CD4-positive, alpha-beta T cell treated with Interleukin-10 for 1 hour (primary cell): ENCODE measurements at regions not wholly inside any gene's neighbourhood (a gene's known extent, or its start where the extent isn't known, plus 50 kb on each side); places are given as distances from the start of the nearest gene placed in this dataset.

Experiments
- DNase-seq: peaks from one replicate; pipeline ENCODE4 v3.0.0-alpha.2; 2020

DNA sequence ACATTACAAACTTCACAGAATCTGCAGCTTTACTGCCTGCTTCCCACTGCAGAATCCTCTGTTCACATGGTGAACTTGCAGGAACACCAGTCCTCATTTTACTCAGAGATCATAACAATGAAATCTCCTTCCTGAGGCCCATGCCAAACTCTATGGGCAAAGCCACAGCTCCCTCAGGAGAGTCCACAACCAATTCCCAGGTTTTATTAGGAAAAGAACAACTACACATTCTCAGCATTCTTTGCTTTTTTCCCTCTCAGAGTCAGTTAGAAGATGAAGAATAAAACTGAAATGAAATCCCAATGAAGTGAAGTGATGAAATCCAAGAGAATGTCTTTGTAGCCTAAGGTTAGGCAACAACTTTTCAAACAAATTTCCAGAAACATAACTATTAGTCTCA, 233.7 kb downstream of the DSEL start:
- DNase-seq, result no peak

DNA sequence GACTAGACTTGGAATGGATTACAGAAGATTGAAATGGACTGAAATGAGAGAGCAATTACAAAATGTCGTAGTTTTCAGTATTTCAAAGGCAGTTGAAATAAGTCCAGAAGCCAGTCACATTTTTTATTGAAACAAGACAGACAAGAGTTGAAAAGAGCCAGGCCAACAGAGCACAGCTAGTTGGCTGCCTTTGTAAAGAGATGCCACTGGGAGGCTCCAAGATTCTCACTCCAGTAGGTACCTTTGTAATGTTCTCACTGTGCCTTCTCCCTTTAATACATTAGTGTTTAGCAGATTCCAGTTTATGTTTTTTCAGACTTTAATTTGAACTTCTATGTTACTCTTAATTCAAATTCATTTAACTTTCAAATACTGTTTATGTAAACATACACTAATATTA, 234.8 kb downstream of the DSEL start:
- no peak for DNase-seq

DNA sequence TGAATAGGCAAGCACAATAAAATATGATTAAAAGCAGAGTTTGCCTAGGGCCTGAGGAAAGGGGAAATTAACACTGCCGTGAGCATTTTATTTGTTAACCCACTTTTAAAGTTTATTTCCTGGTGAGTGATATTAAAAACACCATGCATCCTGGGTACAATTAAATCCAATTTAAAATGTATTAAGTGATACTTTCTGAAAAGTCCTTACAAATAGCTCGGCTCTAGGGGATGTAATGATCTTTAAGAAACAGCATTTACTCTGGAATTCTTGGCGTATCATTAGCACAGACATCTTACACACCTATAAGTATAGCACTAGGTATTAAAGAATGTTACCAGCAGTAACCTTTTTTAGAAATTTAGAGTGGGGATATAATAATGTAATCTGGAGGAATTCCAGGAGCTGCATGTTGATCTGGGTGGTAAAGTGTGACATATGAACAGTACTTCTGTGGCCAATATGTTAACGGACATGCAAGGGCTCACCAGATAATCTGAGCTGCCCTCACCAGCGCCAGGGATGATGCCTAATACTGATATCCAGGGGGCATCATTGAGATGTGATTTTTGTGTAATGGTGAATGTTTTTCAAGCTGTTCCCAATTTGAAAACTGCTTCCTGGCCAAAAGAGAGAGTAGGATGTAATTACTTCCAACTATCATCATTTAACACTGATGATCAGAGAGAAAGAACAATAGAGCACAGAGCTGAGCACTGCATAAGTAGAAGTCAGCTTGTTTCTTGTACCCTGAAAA, 235.9 kb downstream of the DSEL start:
- no peak for DNase-seq

DNA sequence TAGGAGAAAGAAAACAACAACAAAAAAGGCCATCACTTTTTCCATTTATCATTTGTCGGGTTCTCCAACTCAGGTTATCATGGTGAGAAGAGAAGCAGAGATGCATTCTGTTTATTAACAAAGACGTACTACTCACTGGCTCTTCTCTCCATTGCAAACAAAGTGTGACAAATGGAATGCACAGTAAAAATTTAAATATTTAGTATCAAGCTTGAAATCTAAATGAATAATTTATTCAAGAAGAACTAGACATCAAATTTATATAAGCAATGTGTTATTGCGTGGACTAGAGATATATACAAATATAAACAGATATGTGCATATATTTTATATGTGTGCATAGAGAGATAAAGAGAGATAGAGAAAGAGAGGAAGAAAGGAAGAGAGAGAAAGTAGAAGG, 236.5 kb downstream of the DSEL start:
- DNase-seq, result no peak

DNA sequence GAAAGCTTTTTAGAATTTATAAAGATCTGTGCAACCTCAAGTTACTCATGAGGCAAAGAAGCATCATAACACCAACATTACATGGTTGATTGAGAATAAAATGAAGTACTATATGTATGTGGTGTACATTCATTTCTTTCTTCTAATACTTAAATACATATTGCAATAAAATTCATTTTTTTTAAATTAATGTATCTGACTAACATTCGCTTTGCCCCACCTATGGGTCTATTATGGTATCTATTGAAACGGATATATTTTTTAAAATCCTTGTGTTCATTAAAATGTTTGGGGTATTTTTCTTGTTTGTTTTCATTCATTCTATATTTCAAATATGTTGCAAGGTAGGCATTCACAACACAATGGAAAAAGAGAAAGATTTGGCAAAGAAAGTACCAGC, 237.5 kb downstream of the DSEL start:
- no peak for DNase-seq

DNA sequence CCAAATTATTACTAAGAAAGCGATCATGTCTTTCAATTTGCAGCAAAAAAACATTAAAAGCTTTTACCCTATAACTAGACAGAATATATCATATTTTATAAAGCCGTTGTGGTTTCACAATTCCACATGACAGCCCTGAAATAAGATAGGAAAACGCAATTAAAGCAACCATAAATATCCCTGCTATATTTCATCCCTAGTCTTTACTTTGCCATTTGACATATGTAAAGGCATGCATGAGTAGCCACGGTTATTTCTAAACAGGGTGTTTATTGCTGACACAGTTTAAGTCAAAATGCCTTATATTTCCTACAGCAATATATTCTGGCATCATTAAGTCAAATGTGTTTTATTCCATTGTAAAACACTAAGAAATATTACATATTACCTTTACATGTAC, 239.9 kb downstream of the DSEL start:
- no peak for DNase-seq

DNA sequence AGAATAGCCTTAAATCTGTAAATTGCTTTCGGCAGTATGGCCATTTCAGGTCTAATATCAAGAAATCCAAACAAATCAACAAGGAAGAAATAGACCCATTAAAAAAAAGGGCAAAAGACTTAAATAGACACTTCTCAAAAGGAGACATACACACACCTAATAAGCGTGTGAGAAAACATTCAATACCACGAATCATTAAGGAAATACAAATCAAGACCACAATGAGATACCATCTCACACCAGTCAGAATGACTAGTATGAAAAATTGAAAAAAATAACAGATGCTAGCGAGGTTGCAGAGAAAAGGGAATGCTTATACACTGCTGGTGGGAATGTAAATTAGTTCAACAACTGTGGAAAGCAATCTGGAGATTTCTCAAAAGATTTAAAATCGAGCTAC, 243.2 kb downstream of the DSEL start:
- DNase-seq, result no peak

DNA sequence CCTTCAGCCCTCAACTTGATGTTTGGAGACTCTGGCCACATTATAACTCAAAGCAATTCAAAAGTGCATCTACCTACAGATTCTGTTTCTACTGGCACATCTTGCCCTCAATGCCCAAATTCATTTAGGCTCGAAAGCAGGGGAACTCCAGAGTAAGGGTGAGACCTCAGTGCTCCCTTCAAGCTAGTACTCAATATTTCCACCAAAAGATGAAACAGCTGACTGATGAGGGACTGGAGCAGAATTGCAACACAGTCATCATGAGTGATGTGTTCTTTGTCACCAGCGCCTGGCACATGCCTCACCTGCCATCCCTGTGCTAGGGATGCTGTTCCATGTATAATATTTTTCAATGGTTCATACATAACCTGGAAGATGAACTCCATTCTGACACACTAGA, 247.3 kb downstream of the DSEL start:
- DNase-seq, result no peak

DNA sequence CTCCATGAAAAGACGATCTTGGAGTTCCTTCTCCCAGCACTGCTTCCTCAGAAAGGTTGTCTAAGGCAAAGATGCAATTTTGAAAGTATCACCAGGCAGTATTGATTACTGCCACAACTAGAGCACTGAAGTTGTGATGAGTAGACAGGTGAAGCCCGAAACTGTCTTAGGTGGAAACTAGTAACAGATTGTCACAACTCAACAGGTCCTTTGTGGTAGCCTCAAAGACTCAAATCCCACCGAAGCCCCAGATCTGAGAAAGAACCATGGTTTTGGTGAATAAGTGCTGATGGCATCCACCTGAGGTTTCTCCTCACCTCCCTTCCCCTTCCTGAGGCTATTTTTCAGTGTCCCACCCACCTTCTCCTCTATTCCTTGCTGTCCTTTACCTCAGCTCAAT, 248.0 kb downstream of the DSEL start:
- DNase-seq, result no peak

DNA sequence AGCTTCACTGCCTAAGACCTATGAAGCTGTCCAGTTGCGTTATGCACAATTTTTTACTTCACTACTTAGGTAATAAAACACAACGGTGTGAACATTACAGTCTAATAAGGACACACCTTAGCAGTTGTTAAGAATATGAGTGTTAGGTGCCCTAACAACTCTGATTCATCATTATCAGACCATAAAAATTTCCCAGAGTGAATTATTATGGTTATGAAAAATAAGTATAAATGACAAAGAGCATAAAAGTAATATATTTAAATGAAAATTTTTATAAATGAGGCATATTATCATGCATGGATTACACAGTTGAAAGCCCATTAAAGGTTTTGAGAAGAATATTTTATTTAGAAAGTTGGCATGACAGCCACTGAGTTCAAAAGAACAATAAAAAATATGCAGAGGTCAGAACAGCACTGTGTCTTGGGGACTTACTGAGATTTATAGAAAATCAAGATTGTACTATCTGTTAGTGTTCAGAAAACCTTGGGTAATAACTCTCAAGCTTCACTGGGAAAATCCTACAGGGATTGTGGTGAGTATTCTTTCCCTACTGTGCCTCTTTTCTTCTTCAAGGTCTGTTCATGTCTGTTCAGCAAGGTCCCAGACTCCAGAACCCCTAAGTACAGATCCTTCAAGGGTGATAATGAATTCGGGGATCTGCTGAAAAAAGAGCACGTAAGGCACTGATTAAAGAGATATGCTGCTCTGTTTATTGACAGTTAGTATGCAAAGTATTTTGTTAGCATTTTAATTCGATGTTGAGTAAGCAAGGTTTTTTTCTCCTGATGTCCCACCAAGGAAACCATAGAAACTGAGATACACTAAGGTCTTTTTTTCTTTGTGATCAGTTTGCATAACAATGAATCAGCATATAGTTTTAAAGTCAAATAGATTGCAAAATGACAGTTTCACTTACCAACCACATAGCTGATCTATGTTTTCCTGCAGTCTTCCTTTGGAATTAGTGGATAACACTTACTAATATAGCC, 250.0 kb downstream of the DSEL start:
- no peak for DNase-seq

DNA sequence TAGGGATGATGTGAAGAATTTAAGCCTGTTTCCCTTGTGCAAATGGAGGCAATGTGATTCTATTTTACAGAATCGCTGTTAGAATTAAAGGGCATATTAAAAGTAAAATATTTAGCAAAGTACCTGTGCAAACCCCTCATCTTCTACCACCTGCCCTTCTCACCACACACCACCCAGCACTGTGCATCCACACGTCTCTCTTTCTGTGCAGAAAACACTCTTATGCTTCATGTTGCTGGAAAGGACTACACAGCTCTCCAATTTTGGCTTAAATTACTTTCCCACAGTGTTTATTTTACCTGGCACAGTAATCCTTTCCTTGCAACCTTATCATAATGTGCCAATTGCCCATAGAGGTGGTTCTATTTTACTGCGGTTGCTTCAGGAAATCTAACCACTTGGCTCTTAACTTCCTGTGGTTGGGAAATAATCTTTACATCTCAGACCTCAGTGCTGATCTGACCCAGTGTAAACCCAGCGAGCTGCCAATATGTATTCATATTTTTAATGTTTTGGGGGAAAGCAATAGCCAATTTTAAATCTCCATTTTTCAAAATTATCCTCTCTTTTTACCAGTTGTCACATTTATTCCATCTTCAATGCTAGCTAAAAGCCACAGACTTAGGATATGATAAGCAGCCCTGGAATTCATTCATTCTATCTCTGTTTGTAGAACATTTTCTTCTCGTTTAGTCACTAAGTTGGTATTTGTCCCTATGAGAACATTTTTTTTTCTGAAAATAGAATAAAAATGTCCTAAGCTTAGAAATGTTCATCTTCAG, 250.9 kb downstream of the DSEL start:
- DNase-seq, result peak; percentile 44

DNA sequence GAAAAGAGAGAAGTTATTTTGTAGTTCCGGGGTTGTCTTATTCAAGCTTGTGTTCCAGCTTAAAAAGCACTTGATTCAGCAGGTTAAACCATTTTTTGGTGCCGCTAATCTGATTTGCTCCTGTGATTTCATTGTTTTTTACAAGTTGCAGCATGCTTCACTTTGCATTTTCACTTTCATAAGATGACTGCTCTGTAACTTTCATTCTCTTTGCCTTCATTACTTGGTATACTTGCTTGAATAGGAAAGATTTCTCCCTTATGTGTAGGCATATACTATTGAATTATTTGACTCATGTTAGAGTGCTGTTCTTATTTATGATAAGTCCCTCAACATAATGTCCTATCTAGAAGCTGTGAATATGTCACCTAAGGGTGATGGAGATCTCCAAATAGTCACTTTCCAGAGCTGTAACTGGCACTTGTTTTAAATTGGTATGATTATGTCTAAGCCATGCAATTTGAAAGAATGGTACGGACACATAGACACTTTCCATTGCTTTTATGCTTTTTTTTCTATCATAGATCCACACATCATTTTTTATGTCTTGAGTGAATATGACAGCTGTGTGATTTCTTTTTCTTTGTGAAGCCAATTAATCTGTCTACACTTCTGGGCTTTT, 254.5 kb downstream of the DSEL start:
- no peak for DNase-seq

DNA sequence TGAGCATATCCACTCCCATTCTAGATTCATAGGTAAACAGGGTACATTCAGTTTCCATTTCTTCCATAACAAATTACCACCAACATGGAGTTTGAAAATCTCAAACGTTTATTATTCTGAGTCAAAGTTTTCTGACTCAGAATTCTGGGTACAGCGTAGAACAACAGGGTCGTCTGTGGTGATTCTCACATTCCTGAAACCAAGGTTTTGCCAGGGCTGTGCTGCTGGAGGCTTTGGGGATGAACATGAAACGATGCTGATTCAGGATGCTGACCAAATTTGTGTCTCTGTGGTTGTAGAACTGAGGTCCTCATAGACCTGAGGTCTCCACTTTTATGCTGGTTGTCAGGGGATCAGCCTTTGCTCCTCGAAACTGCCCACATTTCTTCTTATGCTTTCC, 255.7 kb downstream of the DSEL start:
- DNase-seq, result no peak

DNA sequence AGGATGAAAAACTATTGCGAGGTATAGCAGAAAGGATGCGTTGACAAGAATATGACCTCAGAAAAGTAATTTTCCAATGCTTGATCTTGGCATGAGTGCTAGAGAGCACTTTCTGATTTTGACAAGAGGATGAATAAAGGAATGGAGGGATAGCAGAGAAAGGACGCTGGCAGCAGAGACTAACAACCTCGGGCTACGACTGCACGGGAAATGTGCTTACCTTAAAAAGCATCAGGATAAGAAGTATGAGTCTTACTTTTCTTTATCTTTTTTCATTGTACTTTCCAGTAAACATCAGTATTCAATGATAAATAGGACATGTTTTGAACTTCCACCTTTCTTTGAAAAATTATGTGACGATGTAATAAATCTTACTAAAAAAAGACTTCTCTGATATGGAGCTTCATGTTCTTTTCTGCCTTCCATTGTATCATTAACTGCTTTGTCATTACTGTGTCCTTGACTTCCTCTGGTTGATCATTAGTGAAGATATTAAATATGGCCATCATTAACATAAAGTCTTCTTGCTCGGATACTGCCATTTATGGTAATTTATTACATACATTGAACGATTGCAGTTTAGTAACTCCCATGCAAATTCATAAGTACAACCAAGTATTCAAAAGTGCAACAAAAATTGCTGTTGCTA, 265.6 kb downstream of the DSEL start:
- no peak for DNase-seq

DNA sequence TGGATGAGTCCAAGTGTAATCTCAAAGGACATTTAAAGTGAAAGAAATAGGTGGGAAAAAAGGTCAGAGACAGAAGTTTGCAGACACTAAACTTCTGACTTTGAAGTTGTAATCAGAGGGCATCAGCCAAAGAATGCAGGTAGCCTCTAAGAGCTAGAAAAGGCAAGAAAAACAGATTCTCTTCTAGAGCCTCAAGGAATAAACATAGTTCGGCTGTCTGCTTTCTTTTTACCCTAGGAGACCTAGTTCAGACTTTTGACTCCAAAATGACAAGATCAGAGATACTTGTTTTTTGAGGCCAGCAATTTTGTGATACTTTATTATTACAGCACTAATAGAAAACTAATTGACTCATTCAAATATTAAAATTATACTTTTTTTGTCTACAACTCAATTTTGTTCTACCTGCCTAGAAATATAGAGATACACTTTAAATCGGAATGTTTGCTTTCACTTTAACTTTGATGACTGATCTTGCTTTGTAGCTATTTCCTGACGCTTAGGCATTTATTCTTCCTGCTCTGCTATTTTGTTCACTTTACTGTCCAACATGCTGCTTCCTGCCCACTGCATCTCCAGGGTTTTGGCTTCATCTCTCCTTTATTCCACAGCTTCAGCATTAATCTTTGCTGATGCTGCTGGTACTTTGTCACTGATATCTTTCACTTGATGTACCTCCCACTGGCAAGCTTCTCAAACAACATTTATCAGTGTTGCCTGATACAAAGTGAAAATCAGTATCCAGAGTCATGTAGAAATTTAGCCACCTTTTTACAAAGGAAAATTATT, 272.5 kb downstream of the DSEL start:
- DNase-seq, result no peak

DNA sequence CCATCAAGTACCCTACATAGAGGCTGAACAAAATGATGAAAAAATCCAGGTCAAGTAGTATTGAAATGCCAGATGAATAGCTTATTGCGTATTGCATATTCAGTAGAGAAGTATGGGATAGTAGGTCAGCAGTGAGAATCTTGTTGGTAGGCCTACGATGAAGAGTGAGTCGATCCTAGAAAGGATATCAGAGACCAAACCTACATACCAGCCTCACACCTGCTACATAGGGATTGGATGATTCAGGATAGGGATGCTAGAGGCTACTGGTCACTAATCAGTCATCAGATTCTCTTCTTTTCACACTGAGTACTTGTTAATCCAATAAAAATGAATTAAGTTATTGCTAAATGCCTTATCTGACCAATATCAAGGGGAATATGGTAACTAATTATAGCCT, 274.5 kb downstream of the DSEL start:
- no peak for DNase-seq

DNA sequence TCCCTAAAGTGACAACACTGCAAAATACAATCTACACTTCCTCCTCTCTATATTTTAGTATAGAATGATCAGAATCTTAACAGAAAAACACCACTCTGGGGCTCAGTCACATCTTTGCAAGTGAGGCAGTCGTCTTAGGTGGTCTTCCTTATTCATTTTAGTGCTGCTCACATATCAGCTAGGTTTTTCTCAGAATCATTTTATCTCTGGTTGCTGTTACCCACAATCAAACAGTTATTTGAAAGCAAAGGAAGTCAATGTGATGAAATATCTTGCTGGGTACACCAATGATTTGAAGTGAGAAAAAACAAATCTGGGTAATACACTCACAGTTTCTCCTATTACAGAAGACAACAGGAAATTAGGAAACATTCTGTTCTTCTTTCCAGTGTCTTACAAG, 275.2 kb downstream of the DSEL start:
- DNase-seq, result peak; percentile 21

DNA sequence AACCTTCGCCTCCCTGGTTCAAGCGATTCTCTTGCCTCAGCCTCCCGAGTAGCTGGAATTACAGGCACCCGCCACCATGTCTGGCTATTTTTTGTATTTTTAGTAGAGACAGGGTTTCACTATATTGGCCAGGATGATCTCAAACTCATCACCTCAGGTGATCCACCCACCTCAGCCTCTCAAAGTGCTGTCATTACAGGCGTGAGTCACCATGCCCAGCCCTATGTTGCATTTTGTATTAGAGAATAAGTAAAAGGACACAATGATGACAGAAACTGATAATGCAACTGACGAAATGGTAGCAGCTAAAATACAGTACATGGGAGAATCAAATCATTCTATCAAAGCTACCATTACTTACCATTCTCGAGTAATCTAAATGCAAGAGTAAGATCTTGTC, 276.7 kb downstream of the DSEL start:
- no peak for DNase-seq

DNA sequence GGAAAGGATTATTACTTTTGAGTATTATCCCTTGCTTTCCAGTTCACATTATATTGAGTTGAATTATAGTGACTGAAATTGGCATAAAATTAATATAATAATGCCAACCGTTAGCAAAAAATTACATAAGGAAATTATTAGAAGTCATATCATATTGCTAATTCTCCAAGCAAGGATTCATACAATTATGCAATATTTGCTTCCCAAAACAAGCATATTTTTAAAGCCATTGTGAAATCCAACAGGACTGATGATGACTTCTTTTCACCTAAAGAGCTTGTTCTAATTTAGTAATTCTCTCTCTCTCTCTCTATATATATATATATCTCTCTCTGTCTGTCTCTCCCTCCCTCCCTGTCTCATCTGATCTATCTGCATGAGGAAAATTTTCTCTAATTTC, 283.5 kb downstream of the DSEL start:
- no peak for DNase-seq

DNA sequence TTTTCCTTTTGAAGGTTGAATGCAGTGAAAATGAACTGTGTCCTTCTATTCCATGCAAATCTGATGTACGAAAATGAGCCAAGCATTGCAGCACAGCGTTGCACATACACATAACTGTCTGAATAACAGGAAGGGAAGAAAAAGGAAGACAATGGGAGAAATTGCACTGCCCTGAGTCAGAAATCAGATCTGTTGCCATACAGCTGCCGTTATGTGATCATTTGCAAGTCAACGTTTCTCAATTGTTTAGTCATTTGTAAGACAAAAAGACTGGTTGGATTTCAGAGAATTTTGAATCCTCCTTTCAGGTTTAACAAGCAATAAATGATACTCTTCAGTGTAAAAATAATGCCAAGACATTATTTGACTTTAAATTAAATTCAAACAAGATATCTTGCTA, 284.1 kb downstream of the DSEL start:
- no peak for DNase-seq

DNA sequence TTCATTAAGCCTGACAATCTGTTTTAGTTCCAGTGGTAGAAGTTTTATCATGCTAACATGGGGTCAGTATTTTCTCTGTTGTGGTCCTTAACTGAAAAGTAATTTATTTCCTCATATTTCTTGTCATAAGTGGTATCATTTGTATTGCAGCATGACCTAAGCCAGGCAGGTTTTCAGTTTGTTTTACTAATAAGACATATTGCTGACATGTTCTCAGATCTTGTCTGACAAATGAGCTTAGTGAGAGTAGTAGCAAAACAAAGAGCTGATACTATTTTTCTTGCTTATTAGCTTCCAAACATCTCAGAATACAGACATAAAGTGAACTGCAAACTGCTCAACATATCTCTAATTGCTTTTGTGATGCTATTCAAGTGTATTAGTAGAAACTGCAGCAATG, 293.6 kb downstream of the DSEL start:
- DNase-seq, result no peak

DNA sequence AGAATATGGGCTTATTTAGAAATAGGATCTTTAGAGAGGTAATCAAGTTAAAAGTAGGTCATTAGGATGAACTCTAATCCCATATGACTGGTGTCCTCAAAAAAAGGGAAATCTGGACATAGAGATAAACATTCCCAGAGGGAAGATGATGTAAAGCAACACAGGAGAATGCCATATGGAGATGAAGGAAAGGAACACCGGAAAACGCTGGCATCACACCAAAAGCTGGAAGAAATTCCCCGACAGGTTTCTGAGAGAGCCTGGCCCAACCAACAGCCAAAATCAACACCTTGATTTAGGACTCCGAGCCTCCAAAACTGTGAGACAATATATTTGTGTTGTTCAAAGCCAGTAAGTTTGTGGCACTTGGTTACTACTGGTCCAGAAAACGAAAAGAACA, 296.7 kb downstream of the DSEL start:
- no peak for DNase-seq
